Smooth muscle cell (in vitro differentiated cells): ENCODE measurements at regions not wholly inside any gene's neighbourhood (a gene's known extent, or its start where the extent isn't known, plus 50 kb on each side); places are given as distances from the start of the nearest gene placed in this dataset.

Source experiments
- DNase-seq: peaks from one replicate; lab custom pipeline; 2025; ENCODE audit not compliant: unreplicated experiment; lab: John Stamatoyannopoulos, UW
- H2AFZ ChIP-seq: fragments of 200-600 bp; sonication (generic); 2 replicates; pipeline ENCODE4 v1.6.0; 2016; ENCODE audit warnings: antibody characterized with exemption, low read depth, mild to moderate bottlenecking
- H3F3A ChIP-seq: fragments of 200-600 bp; sonication (generic); 2 replicates; pipeline ENCODE4 v1.6.0; 2017; ENCODE audit warnings: antibody characterized with exemption, low read depth
- H3K27ac ChIP-seq: fragments of 200-600 bp; sonication (generic); 2 replicates; pipeline ENCODE4 v1.5.1; 2016; ENCODE audit warnings: low read depth, mild to moderate bottlenecking
- H3K27me3 ChIP-seq: fragments of 200-600 bp; sonication (generic); 2 replicates; pipeline ENCODE4 v1.6.1; 2016; ENCODE audit warnings: low read depth, mild to moderate bottlenecking
- H3K36me3 ChIP-seq: fragments of 200-600 bp; sonication (generic); 2 replicates; pipeline ENCODE4 v1.5.1; 2016; ENCODE audit warnings: low read depth
- H3K4me1 ChIP-seq: fragments of 200-600 bp; sonication (generic); 2 replicates; pipeline ENCODE4 v1.5.1; 2016; ENCODE audit warnings: low read depth
- H3K4me2 ChIP-seq: fragments of 200-600 bp; sonication (generic); 2 replicates; pipeline ENCODE4 v1.6.0; 2016; ENCODE audit warnings: mild to moderate bottlenecking
- H3K4me3 ChIP-seq: fragments of 200-600 bp; sonication (generic); 2 replicates; pipeline ENCODE4 v1.5.1; 2016; ENCODE audit warnings: mild to moderate bottlenecking
- H3K79me2 ChIP-seq: fragments of 200-600 bp; sonication (generic); 2 replicates; pipeline ENCODE4 v1.6.0; 2016; ENCODE audit warnings: low read depth, mild to moderate bottlenecking
- H3K9ac ChIP-seq: fragments of 200-600 bp; sonication (generic); 2 replicates; pipeline ENCODE4 v1.6.0; 2016; ENCODE audit warnings: low read depth
- H3K9me3 ChIP-seq: fragments of 200-600 bp; sonication (generic); replicated peaks from 2 replicates; pipeline ENCODE4 v1.5.1; 2016; ENCODE audit warnings: low read depth
- H4K20me1 ChIP-seq: fragments of 200-600 bp; sonication (generic); 2 replicates; pipeline ENCODE4 v1.6.0; 2016; ENCODE audit warnings: low read depth
- CTCF ChIP-seq: fragments of 200-600 bp; sonication (generic); IDR thresholded peaks from 2 replicates; pipeline ENCODE4 v1.5.1; 2017; ENCODE audit warnings: borderline replicate concordance, mild to moderate bottlenecking, antibody characterized with exemption; ENCODE audit not compliant: insufficient read depth, poor library complexity, severe bottlenecking
- WGBS: methylation state at CpG from one replicate; pipeline ENCODE4 v1.1.7; 2016; ENCODE audit warnings: low lambda C conversion rate; 5-methylcytosine and 5-hydroxymethylcytosine counted together

- no peak overlapping the region for H2AFZ ChIP-seq
- no peak for TF ChIP-seq CTCF
- H4K20me1 ChIP-seq: no peaks in the 10 kb centered on the region
- no peak overlapping the region for H3K4me3 ChIP-seq
- H3K4me2 ChIP-seq: no peak overlapping the region
- H3K27ac ChIP-seq: no peak overlapping the region
- no peak for DNase-seq
- no peaks in the 10 kb centered on the region for H3F3A ChIP-seq
- no peaks in the 10 kb centered on the region for H3K4me1 ChIP-seq
- no peaks in the 10 kb centered on the region for H3K36me3 ChIP-seq
- H3K9me3 ChIP-seq: no peaks in the 10 kb centered on the region
- no peaks in the 10 kb centered on the region for H3K27me3 ChIP-seq
- H3K79me2 ChIP-seq: no peaks in the 10 kb centered on the region
- H3K9ac ChIP-seq: no peak overlapping the region
Observed at GRCh38 chr2:13583609-13584008, 866.9 kb downstream of the TRIB2 start.

DNA sequence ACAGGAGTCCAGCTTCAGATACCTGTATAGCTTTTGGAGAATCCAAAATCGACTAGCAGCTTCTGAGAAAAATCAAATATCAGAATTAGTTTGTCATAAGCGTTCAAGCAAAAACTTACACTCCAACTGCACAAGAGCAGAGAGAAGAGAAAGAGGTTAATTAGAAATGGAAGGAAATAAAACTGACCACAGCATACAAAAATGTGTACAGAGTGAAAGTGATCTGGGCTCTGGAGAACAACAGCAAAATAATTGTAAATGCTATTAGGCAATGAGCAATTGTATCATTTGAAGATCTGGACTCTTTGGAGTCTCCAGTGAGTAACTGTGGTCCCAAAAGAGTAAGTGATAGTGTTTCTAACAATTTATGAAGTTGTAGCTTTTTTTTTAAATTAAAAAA is 867.3 kb downstream of the TRIB2 start:
- Histone ChIP-seq H4K20me1 (no peaks in the 10 kb centered on the region), H3K79me2 (no peaks in the 10 kb centered on the region), H3K4me3 (no peak overlapping the region), H3K4me1 (no peaks in the 10 kb centered on the region), H2AFZ (no peak overlapping the region), H3K27ac (no peak overlapping the region), H3K9ac (no peak overlapping the region), H3K36me3 (no peaks in the 10 kb centered on the region), H3F3A (no peaks in the 10 kb centered on the region), H3K9me3 (no peaks in the 10 kb centered on the region), H3K27me3 (no peaks in the 10 kb centered on the region), H3K4me2 (no peak overlapping the region)
- DNase-seq: no peak
- no peak for TF ChIP-seq CTCF
- 83% methylated on average over 2 of the region's 2 CpGs for WGBS

- Histone ChIP-seq H3K36me3 (no peaks in the 10 kb centered on the region), H3K9ac (no peak overlapping the region), H3K27ac (no peak overlapping the region), H3K9me3 (no peaks in the 10 kb centered on the region), H3K4me1 (no peaks in the 10 kb centered on the region), H4K20me1 (no peaks in the 10 kb centered on the region), H3F3A (no peaks in the 10 kb centered on the region), H3K4me3 (no peak overlapping the region), H3K79me2 (no peaks in the 10 kb centered on the region), H3K27me3 (no peaks in the 10 kb centered on the region), H2AFZ (no peak overlapping the region), H3K4me2 (no peak overlapping the region)
- no peak for DNase-seq
- no peak for TF ChIP-seq CTCF
Observed at GRCh38 chr2:13585732-13586131, 869.0 kb downstream of the TRIB2 start.

DNA sequence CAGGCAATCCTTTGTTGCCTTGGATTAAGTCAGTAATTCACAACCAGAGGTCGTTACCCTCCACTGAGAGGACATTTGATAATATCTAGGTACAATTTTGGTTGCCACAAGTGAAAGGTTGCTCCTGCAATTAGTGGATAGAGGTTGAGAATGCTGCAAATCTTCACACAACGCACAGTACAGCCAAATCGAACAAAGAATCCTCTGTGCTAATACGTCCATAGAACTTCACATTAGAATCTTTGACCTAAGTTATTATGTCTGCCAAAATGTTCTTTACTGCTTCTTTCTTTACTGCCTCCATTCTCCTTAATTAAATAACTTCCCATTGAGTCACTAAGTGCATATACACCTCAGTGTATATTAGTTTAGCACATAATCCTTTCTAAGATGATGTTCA is 879.5 kb downstream of the TRIB2 start:
- Histone ChIP-seq H3K79me2 (no peaks in the 10 kb centered on the region), H4K20me1 (no peaks in the 10 kb centered on the region), H3K9me3 (no peaks in the 10 kb centered on the region), H3K9ac (no peak overlapping the region), H3K4me3 (no peak overlapping the region), H3K4me2 (no peak overlapping the region), H3K27me3 (no peaks in the 10 kb centered on the region), H3K36me3 (no peaks in the 10 kb centered on the region), H2AFZ (no peak overlapping the region), H3F3A (no peaks in the 10 kb centered on the region), H3K4me1 (no peaks in the 10 kb centered on the region), H3K27ac (no peak overlapping the region)
- no peak for TF ChIP-seq CTCF
- no peak for DNase-seq
- 80% methylated on average over 4 of the region's 4 CpGs for WGBS
